ENCODE measurements at regions not wholly inside any gene's neighbourhood (a gene's known extent, or its start where the extent isn't known, plus 50 kb on each side); places are given as distances from the start of the nearest gene placed in this dataset.

GRCh38 chr18:73986711-73987110 lies 160.9 kb downstream of the FBXO15 start:
- Histone ChIP-seq H3K9me2 (replicated peaks; ENCODE audit: low read depth, low read length) (no peaks in the 10 kb centered on the region), H2AFZ (ENCODE audit: low read length) (no peak overlapping the region), H3K36me3 (ENCODE audit: insufficient read depth, low read length) (no peaks in the 10 kb centered on the region), H3K4me2 (ENCODE audit: low read depth, low read length, poor library complexity, severe bottlenecking) (no peak overlapping the region), H3K9me3 (ENCODE audit: insufficient read depth, low read depth, low read length) (no peaks in the 10 kb centered on the region), H3K4me1 (ENCODE audit: insufficient read depth, low read length, poor library complexity, severe bottlenecking) (peaks cover 3% of the 10 kb centered on the region), H4K20me1 (ENCODE audit: insufficient read depth, low read length, poor library complexity, severe bottlenecking) (no peaks in the 10 kb centered on the region), H3K27me3 (ENCODE audit: insufficient read depth, low read length, poor library complexity, severe bottlenecking) (no peaks in the 10 kb centered on the region), H3K9ac (ENCODE audit: low read depth, low read length, poor library complexity, severe bottlenecking) (no peak overlapping the region), H3F3A (ENCODE audit: low read depth) (no peaks in the 10 kb centered on the region), H3K79me2 (ENCODE audit: insufficient read depth, low read length) (no peaks in the 10 kb centered on the region), H3K4me3 (ENCODE audit: low read length, poor library complexity, severe bottlenecking) (no peak overlapping the region)
- TF ChIP-seq CTCF (conservative IDR thresholded peaks at IDR 0.05; ENCODE audit: low read length) (no peak), EZH2phosphoT487 (IDR thresholded peaks at IDR 0.05; ENCODE audit: borderline replicate concordance) (no peak)

- Histone ChIP-seq H3K4me3 (ENCODE audit: low read length, poor library complexity, severe bottlenecking) (no peak overlapping the region), H3K9me2 (replicated peaks; ENCODE audit: low read depth, low read length) (no peaks in the 10 kb centered on the region), H3F3A (ENCODE audit: low read depth) (no peaks in the 10 kb centered on the region), H3K79me2 (ENCODE audit: insufficient read depth, low read length) (no peaks in the 10 kb centered on the region), H3K9me3 (ENCODE audit: insufficient read depth, low read depth, low read length) (no peaks in the 10 kb centered on the region), H3K9ac (ENCODE audit: low read depth, low read length, poor library complexity, severe bottlenecking) (no peak overlapping the region), H3K36me3 (ENCODE audit: insufficient read depth, low read length) (no peaks in the 10 kb centered on the region), H3K27me3 (ENCODE audit: insufficient read depth, low read length, poor library complexity, severe bottlenecking) (no peaks in the 10 kb centered on the region), H2AFZ (ENCODE audit: low read length) (no peak overlapping the region), H4K20me1 (ENCODE audit: insufficient read depth, low read length, poor library complexity, severe bottlenecking) (no peaks in the 10 kb centered on the region), H3K4me1 (ENCODE audit: insufficient read depth, low read length, poor library complexity, severe bottlenecking) (peaks cover 2% of the 10 kb centered on the region), H3K4me2 (ENCODE audit: low read depth, low read length, poor library complexity, severe bottlenecking) (no peak overlapping the region)
- TF ChIP-seq CTCF (conservative IDR thresholded peaks at IDR 0.05; ENCODE audit: low read length) (no peak), EZH2phosphoT487 (IDR thresholded peaks at IDR 0.05; ENCODE audit: borderline replicate concordance) (no peak)
These were observed 161.6 kb downstream of the FBXO15 start for GRCh38 chr18:73985855-73986625.

- Histone ChIP-seq H3K27me3 (ENCODE audit: insufficient read depth, low read length, poor library complexity, severe bottlenecking) (no peaks in the 10 kb centered on the region), H3K79me2 (ENCODE audit: insufficient read depth, low read length) (no peaks in the 10 kb centered on the region), H4K20me1 (ENCODE audit: insufficient read depth, low read length, poor library complexity, severe bottlenecking) (no peaks in the 10 kb centered on the region), H3K9me2 (replicated peaks; ENCODE audit: low read depth, low read length) (no peaks in the 10 kb centered on the region), H3K9ac (ENCODE audit: low read depth, low read length, poor library complexity, severe bottlenecking) (no peak overlapping the region), H3K9me3 (ENCODE audit: insufficient read depth, low read depth, low read length) (no peaks in the 10 kb centered on the region), H3K4me3 (ENCODE audit: low read length, poor library complexity, severe bottlenecking) (no peak overlapping the region), H3K4me1 (ENCODE audit: insufficient read depth, low read length, poor library complexity, severe bottlenecking) (no peaks in the 10 kb centered on the region), H3F3A (ENCODE audit: low read depth) (no peaks in the 10 kb centered on the region), H3K36me3 (ENCODE audit: insufficient read depth, low read length) (no peaks in the 10 kb centered on the region), H3K4me2 (ENCODE audit: low read depth, low read length, poor library complexity, severe bottlenecking) (no peak overlapping the region), H2AFZ (ENCODE audit: low read length) (no peak overlapping the region)
- TF ChIP-seq CTCF (conservative IDR thresholded peaks at IDR 0.05; ENCODE audit: low read length) (no peak), EZH2phosphoT487 (IDR thresholded peaks at IDR 0.05; ENCODE audit: borderline replicate concordance) (no peak)
These were observed 163.7 kb downstream of the FBXO15 start for GRCh38 chr18:73983970-73984369.

Data from Loucy (cell line).